ENCODE measurements at regions not wholly inside any gene's neighbourhood (a gene's known extent, or its start where the extent isn't known, plus 50 kb on each side); places are given as distances from the start of the nearest gene placed in this dataset.
A peak's percentile ranks its signal among the peaks of the same experiment; 100 is the strongest.
"Not testable (repeated sequence)": the region's sequence is repeated elsewhere in the genome, so short reads cannot be mapped to it uniquely, and the experiment has no call there.

GRCh38 chr1:147103416-147104155 lies 68.7 kb downstream of the PRKAB2 start:
- FAIRE-seq, result not testable (repeated sequence)

GRCh38 chr1:147099192-147099591 lies 73.1 kb downstream of the PRKAB2 start:
- no peak for FAIRE-seq

GRCh38 chr1:147098338-147098973 lies 73.8 kb downstream of the PRKAB2 start:
- FAIRE-seq, result peak; percentile 39

DNA sequence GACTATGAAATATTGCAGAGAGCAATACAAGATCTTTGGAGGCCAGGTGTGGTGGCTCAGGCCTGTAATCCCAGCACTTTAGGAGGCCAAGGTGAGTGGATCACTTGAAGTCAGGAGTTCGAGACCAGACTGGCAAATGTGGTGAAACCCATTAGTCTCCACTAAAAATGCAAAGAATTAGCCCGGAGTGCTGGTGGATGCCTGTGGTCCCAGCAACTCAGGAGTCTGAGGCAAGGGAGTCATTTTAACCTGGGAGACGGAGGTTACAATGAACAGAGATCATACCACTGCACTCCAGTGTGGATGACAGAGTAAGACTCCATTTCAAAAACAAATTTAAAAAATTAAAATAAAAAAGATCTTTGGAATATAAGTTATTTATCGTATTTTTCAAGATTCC lies 76.6 kb downstream of the PRKAB2 start:
- no peak for FAIRE-seq

GRCh38 chr1:147091801-147092200 lies 80.5 kb downstream of the PRKAB2 start:
- peak; percentile 26 for FAIRE-seq

GRCh38 chr1:147089457-147089856 lies 82.8 kb downstream of the PRKAB2 start:
- FAIRE-seq, result no peak

GRCh38 chr1:147086129-147086528 lies 86.1 kb downstream of the PRKAB2 start:
- FAIRE-seq, result no peak

DNA sequence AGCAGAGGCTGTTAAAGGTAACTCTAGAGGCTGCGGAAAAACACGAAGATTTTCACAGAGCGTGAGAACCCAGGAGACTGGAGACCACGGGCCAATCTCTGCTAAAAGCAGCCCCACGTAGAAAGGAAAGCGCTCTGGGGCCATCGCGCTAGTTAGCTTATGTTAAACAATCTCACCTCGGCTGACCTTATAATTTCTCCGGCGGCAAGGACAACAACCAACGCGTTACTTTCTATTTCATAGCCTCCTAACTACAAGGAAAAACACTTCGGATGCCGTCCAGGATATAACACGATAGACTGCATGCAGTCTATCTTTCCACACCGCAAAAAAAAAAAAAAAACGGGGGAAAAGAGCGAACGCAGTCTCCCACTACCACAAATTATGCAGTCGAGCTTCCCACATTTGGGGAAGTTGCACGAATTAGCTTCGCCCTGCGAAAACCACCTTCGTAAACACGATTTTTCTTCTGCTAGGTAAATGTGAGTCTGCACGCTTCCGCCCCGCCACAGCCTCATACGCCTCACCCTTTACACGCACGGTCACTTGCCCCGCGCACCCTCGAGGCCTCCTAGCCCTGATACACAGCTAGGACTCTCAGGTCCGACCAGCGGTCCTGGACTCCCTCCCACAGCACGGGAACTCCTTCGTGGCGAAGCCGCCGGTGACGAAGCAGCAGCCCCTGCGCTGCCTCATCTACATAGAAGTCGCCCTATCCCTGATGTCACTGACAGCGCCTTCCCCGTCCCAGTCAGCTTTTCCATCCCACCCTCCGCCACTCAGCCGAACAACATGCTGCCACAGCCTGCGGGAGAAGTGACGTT lies 87.8 kb downstream of the PRKAB2 start:
- FAIRE-seq, result peak; percentile 91

GRCh38 chr1:147083919-147084272 lies 88.4 kb downstream of the PRKAB2 start:
- no peak for FAIRE-seq

GRCh38 chr1:147080671-147081394 lies 91.4 kb downstream of the PRKAB2 start:
- no peak for FAIRE-seq

GRCh38 chr1:147080006-147080661 lies 92.1 kb downstream of the PRKAB2 start:
- no peak for FAIRE-seq

DNA sequence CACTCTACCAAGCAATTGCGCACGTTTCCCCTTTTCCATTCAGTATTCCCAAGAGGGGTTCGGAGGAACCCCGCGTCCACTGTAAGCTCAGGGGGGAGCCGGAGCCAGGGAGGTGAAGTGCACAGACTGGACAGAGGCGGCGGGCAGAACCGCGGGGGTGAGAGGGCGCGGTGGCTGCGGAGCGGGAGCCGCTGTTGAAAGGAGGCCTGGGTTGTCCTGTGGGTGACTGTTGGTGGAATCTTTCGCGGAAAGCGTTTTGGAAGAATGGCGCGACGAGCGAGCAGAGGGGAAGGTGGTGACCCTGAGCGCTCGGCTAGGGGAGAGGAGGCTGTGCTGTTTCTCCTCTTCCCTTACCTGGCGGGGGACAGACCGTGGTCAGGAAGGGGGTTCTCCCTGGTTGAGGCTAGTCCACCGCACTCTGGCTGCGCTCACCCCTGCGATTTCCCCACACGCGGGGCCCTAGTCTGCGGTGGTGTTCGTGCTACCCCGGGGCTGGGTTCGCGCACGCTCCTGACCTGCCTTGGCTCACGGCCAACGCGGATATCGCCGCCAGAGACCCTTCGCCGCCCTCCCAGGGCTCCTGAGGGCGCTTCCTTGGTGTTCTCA lies 92.8 kb downstream of the PRKAB2 start:
- FAIRE-seq, result no peak

DNA sequence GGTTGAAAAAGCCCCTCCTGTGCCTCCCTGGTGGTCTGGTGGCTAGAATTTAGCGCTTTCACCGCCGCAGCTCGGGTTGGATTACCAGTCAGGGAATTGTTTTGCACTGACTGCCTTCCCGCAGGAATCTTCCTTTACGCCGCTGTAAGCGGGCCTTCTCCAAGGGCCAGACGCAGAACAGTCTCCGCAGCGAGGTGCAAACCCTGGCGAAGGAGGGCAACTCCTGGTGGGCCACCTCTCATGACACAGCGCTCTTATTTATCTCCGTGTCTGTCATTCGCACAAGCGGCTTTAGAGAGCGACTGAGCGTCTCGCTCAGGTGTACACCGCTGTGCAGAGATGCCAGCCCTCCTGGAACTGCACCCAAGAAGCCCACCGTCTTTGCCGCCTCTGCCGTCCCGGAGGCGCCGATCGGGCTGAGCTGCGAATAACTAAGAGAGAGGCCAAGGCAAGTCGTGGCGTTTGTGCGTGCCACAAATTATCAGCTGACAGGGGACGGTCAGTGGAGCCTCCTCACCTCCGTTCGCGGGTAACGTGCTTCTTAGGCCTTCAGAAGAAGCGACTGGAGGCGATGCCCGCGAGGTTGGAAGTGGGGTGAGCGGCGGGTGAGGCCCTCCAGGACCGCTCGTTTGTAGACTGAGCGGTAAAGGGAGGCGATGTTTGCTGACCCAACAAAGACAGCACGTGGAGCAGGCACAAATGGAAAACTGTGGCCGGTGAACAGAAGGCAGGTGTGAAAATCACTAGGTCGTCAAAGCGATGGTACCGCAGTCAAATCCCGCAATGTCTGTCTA lies 93.5 kb downstream of the PRKAB2 start:
- no peak for FAIRE-seq

DNA sequence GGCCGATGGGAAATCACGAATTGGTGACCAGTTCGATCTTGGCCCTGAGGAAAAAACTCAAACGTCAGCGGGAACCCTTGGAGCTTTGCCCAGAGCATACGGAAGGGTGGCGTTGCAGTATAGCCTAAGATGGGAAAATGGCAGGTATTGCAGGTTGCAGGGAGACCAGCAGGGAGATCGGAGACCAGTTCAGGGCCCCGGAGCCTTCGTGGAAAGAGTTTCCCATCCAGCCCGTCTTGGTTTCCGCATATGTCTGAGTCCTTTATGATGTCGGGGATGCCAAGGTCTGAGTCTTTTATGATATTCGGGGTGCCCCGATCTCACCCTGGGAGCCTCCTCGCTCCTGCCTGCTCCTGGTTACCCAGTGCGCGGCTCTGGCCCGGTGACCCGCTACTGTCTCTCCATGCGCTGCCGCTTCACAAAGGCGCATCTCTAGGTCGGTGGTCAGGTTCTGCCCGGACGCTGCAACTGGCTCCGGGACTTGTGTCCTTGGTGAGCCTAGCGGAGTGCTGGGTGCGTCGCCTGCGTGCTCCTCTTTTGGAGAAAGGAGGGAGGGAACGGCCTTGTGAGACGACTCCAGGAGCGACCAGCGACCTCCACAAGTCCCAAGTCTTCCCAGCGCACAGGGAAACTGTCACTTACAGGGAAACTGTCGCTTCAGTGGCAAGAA lies 94.2 kb downstream of the PRKAB2 start:
- no peak for FAIRE-seq

GRCh38 chr1:147077523-147077922 lies 94.7 kb downstream of the PRKAB2 start:
- FAIRE-seq, result no peak

GRCh38 chr1:147077081-147077480 lies 95.2 kb downstream of the PRKAB2 start:
- no peak for FAIRE-seq

DNA sequence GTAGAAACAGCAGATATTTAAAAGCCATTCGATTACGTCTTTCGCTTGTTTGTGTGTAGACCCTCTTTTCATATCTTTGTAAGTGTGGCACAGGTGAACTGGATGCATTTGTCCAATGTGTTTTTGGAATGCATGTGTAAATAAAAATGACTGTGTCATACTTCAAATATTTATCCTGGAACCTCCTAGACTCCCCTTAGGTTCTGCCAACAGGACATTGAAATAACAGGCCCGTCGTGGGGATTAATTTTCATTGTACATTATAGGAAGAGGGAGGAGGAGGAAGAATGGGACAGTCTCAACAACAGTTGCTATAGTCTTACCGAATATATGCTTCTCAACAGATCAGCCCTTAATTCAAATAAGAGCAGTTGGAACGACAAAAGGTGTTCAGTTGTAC lies 95.8 kb downstream of the PRKAB2 start:
- no peak for FAIRE-seq

GRCh38 chr1:147072482-147073432 lies 99.5 kb downstream of the PRKAB2 start:
- no peak for FAIRE-seq

- FAIRE-seq, result no peak
Measured at GRCh38 chr1:147071142-147071541, 101.1 kb downstream of the PRKAB2 start.

DNA sequence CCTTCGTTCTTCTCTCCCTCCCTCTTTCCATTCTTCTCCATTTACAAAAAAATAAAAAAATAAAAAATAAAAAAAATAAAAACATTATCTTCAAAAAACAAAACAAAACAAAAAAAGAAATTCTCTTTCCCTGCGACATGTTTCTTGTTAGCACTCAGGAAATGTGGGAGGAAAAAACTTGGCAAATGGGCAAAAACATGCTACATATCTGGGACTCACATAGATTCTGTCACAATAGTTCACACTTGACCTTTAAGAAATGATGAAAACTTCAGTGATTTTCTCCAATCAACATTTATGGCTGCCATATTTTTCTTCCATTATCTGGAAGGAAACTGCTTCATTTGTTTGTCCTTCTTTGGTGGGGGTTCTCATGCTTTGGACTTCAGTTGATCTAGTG lies 109.3 kb downstream of the PRKAB2 start:
- FAIRE-seq, result no peak

All from TTC549 (cell line).